ENCODE measurements at regions not wholly inside any gene's neighbourhood (a gene's known extent, or its start where the extent isn't known, plus 50 kb on each side); places are given as distances from the start of the nearest gene placed in this dataset.
A peak's percentile ranks its signal among the peaks of the same experiment; 100 is the strongest.

- H3K27ac ChIP-seq (ENCODE audit: low read depth, low read length, poor library complexity, severe bottlenecking), result no peak overlapping the region
- TF ChIP-seq CTCF (conservative IDR thresholded peaks at IDR 0.05; ENCODE audit: low read depth, low read length) (peak; percentile 57), EZH2 (IDR thresholded peaks at IDR 0.05; ENCODE audit: borderline replicate concordance, low read depth, low read length, poor library complexity, severe bottlenecking) (no peak)
- ChIA-PET POLR2A (ENCODE audit: low non-redundant PET) (no interaction called here), CTCF (interaction anchor here (0.6 kb wide), 1 partner anchor 322 kb away, joined by 3 read pairs; no protein-coding TSS in a partner anchor)
- no peaks in the 10 kb centered on the region for H3K36me3 ChIP-seq (ENCODE audit: insufficient read depth, low read length, poor library complexity, severe bottlenecking)
- H3K4me3 ChIP-seq (ENCODE audit: low read depth, low read length, poor library complexity, severe bottlenecking), result no peak overlapping the region
- intact Hi-C loops (cut with micrococcal nuclease; ENCODE audit: unreplicated experiment), result no loop called here
- DNase-seq (ENCODE audit: low spot score), result peak; percentile 48
- no peaks in the 10 kb centered on the region for H3K27me3 ChIP-seq (replicated peaks; ENCODE audit: insufficient read depth, low read depth, low read length, poor library complexity)
- no peaks in the 10 kb centered on the region for H3K9me3 ChIP-seq (ENCODE audit: low read depth, low read length, poor library complexity, severe bottlenecking)
- BruUV-seq (replicated peaks), result no TSS peak
- H3K4me1 ChIP-seq (ENCODE audit: insufficient read depth, low read length, poor library complexity, severe bottlenecking), result no peaks in the 10 kb centered on the region
Measured at GRCh38 chr2:8285081-8285480, 396.8 kb upstream of the ID2 start.

- Histone ChIP-seq H3K9me3 (ENCODE audit: low read depth, low read length, poor library complexity, severe bottlenecking) (no peaks in the 10 kb centered on the region), H3K27me3 (replicated peaks; ENCODE audit: insufficient read depth, low read depth, low read length, poor library complexity) (no peaks in the 10 kb centered on the region), H3K27ac (ENCODE audit: low read depth, low read length, poor library complexity, severe bottlenecking) (no peak overlapping the region), H3K4me3 (ENCODE audit: low read depth, low read length, poor library complexity, severe bottlenecking) (no peak overlapping the region), H3K4me1 (ENCODE audit: insufficient read depth, low read length, poor library complexity, severe bottlenecking) (no peaks in the 10 kb centered on the region), H3K36me3 (ENCODE audit: insufficient read depth, low read length, poor library complexity, severe bottlenecking) (no peaks in the 10 kb centered on the region)
- no peak for DNase-seq (ENCODE audit: low spot score)
- ChIA-PET CTCF (no interaction called here), POLR2A (ENCODE audit: low non-redundant PET) (no interaction called here)
- intact Hi-C loops (cut with micrococcal nuclease; ENCODE audit: unreplicated experiment), result no loop called here
- no peak for TF ChIP-seq EZH2 (IDR thresholded peaks at IDR 0.05; ENCODE audit: borderline replicate concordance, low read depth, low read length, poor library complexity, severe bottlenecking)
- TF ChIP-seq CTCF (conservative IDR thresholded peaks at IDR 0.05; ENCODE audit: low read depth, low read length), result no peak
- BruUV-seq (replicated peaks), result no TSS peak
Measured at GRCh38 chr2:8285898-8286297, 396.0 kb upstream of the ID2 start.

- no peaks in the 10 kb centered on the region for H3K4me1 ChIP-seq (ENCODE audit: insufficient read depth, low read length, poor library complexity, severe bottlenecking)
- H3K4me3 ChIP-seq (ENCODE audit: low read depth, low read length, poor library complexity, severe bottlenecking), result no peak overlapping the region
- H3K27me3 ChIP-seq (replicated peaks; ENCODE audit: insufficient read depth, low read depth, low read length, poor library complexity), result no peaks in the 10 kb centered on the region
- TF ChIP-seq CTCF (conservative IDR thresholded peaks at IDR 0.05; ENCODE audit: low read depth, low read length) (no peak), EZH2 (IDR thresholded peaks at IDR 0.05; ENCODE audit: borderline replicate concordance, low read depth, low read length, poor library complexity, severe bottlenecking) (no peak)
- ChIA-PET POLR2A (ENCODE audit: low non-redundant PET) (no interaction called here), CTCF (no interaction called here)
- no peaks in the 10 kb centered on the region for H3K9me3 ChIP-seq (ENCODE audit: low read depth, low read length, poor library complexity, severe bottlenecking)
- H3K27ac ChIP-seq (ENCODE audit: low read depth, low read length, poor library complexity, severe bottlenecking), result no peak overlapping the region
- no peak for DNase-seq (ENCODE audit: low spot score)
- intact Hi-C loops (cut with micrococcal nuclease; ENCODE audit: unreplicated experiment), result no loop called here
- H3K36me3 ChIP-seq (ENCODE audit: insufficient read depth, low read length, poor library complexity, severe bottlenecking), result no peaks in the 10 kb centered on the region
- BruUV-seq (replicated peaks), result no TSS peak
Measured at GRCh38 chr2:8288206-8288605, 393.6 kb upstream of the ID2 start.
